SK-N-SH (cell line): ENCODE measurements at regions not wholly inside any gene's neighbourhood (a gene's known extent, or its start where the extent isn't known, plus 50 kb on each side); places are given as distances from the start of the nearest gene placed in this dataset.
"Not testable (repeated sequence)": the region's sequence is repeated elsewhere in the genome, so short reads cannot be mapped to it uniquely, and the experiment has no call there.

Source experiments
- CTCF ChIA-PET: fragments of 300-600, 350-600 bp; formaldehyde crosslinking; extraction: SDS; loops from one replicate; lab custom pipeline; 2021; lab: Yijun Ruan, JAX
- POLR2A ChIA-PET: fragments of 350-600 bp; sonication (Branson Sonifier 250); formaldehyde crosslinking; extraction: SDS; loops from one replicate; lab custom pipeline; 2020; ENCODE audit warnings: antibody characterized with exemption, inconsistent platforms; lab: Yijun Ruan, JAX
- DNase-seq: peaks from one replicate; pipeline ENCODE4 v3.0.0; 2012
- H2AFZ ChIP-seq: fragments of 200-600 bp; sonication (generic); 2 replicates; pipeline ENCODE4 v1.8.1; 2016; ENCODE audit warnings: antibody characterized with exemption, mild to moderate bottlenecking, low read depth
- H3F3A ChIP-seq: fragments of 200-600 bp; sonication (generic); replicated peaks from 2 replicates; pipeline ENCODE3; 2016; ENCODE audit warnings: antibody characterized with exemption, mild to moderate bottlenecking; ENCODE audit not compliant: insufficient read depth
- H3K27ac ChIP-seq, 2 experiments: fragments of 200-500 bp in 1 of 2; fragments of 200-600 bp in 1 of 2; sonication (Bioruptor generic) in 1 of 2; sonication (generic), shearing (Covaris generic) in 1 of 2; 2 replicates each; pipeline versions ENCODE4 v1.5.1 to v1.6.1; 2014 to 2016; ENCODE audit warnings: low read depth in 2 of 2, inconsistent platforms in 1 of 2, low read length in 1 of 2, mild to moderate bottlenecking in 1 of 2, mixed read lengths in 1 of 2
- H3K27me3 ChIP-seq: fragments of 200-600 bp; sonication (generic), shearing (Covaris generic); 2 replicates; pipeline ENCODE4 v1.6.1; 2016; ENCODE audit warnings: mixed run types; ENCODE audit not compliant: insufficient read depth
- H3K36me3 ChIP-seq, 2 experiments: fragments of 200-500 bp in 1 of 2; fragments of 200-600 bp in 1 of 2; sonication (Bioruptor generic) in 1 of 2; sonication (generic) in 1 of 2; replicated peaks in 1 of 2; 2 replicates each; pipeline versions ENCODE3 to v1.5.1; 2014 to 2016; ENCODE audit warnings: low read length in 1 of 2, mild to moderate bottlenecking in 1 of 2; ENCODE audit not compliant: insufficient read depth in 2 of 2, control insufficient read depth in 1 of 2
- H3K4me1 ChIP-seq, 2 experiments: fragments of 200-500 bp in 1 of 2; fragments of 200-600 bp in 1 of 2; sonication (Bioruptor generic) in 1 of 2; sonication (generic), shearing (Covaris generic) in 1 of 2; 2 replicates each; pipeline versions ENCODE4 v1.5.1 to v1.6.1; 2014 to 2016; ENCODE audit warnings: low read depth in 1 of 2, low read length in 1 of 2, mixed run types in 1 of 2; ENCODE audit not compliant: insufficient read depth in 2 of 2, control insufficient read depth in 1 of 2
- H3K4me2 ChIP-seq: fragments of 200-600 bp; sonication (generic), shearing (Covaris generic); 2 replicates; pipeline ENCODE4 v1.6.1; 2017; ENCODE audit warnings: mixed run types
- H3K4me3 ChIP-seq, 2 experiments: fragments of 200-500 bp in 1 of 2; fragments of 200-600 bp in 1 of 2; sonication (Bioruptor generic) in 1 of 2; sonication (generic), shearing (Covaris generic) in 1 of 2; 2 replicates each; pipeline versions ENCODE4 v1.5.1 to v1.8.1; 2014 to 2016; ENCODE audit warnings: low read depth in 2 of 2, inconsistent platforms in 1 of 2, low read length in 1 of 2, mild to moderate bottlenecking in 1 of 2, mixed read lengths in 1 of 2, moderate library complexity in 1 of 2
- H3K79me2 ChIP-seq: fragments of 200-600 bp; sonication (generic); 2 replicates; pipeline ENCODE4 v1.8.1; 2017; ENCODE audit warnings: mild to moderate bottlenecking; ENCODE audit not compliant: insufficient read depth
- H3K9ac ChIP-seq: fragments of 200-600 bp; sonication (generic); 2 replicates; pipeline ENCODE4 v1.6.1; 2017; ENCODE audit warnings: mixed run types
- H3K9me2 ChIP-seq: fragments of 200-600 bp; sonication (generic); 2 replicates; pipeline ENCODE4 v1.6.1; 2017; ENCODE audit warnings: mixed run types
- H3K9me3 ChIP-seq: fragments of 200-600 bp; sonication (generic); 2 replicates; pipeline ENCODE4 v1.6.1; 2017; ENCODE audit warnings: mixed run types, mild to moderate bottlenecking, moderate library complexity
- H4K20me1 ChIP-seq: fragments of 200-600 bp; sonication (generic); 2 replicates; pipeline ENCODE4 v1.6.1; 2017; ENCODE audit warnings: mild to moderate bottlenecking, mixed run types; ENCODE audit not compliant: insufficient read depth
- CTCF ChIP-seq: fragments of 200-600 bp; sonication (generic); IDR thresholded peaks from 2 replicates; pipeline ENCODE4 v1.6.1; 2017; ENCODE audit warnings: antibody characterized with exemption, mild to moderate bottlenecking, moderate library complexity
- ELF1 ChIP-seq: IDR thresholded peaks from 2 replicates; pipeline ENCODE4 v1.4.0; 2012
- EP300 ChIP-seq, 2 experiments: IDR thresholded peaks; 2 replicates each; pipeline versions ENCODE4 v1.4.0 to v1.6.1; 2012; ENCODE audit warnings: borderline replicate concordance in 1 of 2, low read depth in 1 of 2, low read length in 1 of 2
- EZH2phosphoT487 ChIP-seq: fragments of 200-600 bp; sonication (generic); IDR thresholded peaks from 2 replicates; pipeline ENCODE4 v1.6.1; 2017; ENCODE audit warnings: low read depth, mixed run types, mild to moderate bottlenecking, antibody characterized with exemption, moderate library complexity, borderline replicate concordance
- FOSL2 ChIP-seq: IDR thresholded peaks from 2 replicates; pipeline ENCODE4 v1.4.0; 2012; ENCODE audit warnings: low read depth, mild to moderate bottlenecking, moderate library complexity, borderline replicate concordance
- GABPA ChIP-seq: IDR thresholded peaks from 2 replicates; pipeline ENCODE4 v1.4.0; 2012; ENCODE audit warnings: low read depth, mild to moderate bottlenecking
- GATA2 ChIP-seq: sonication (generic); formaldehyde crosslinking; IDR thresholded peaks from 2 replicates; pipeline ENCODE4 v1.5.0; 2020; ENCODE audit warnings: mild to moderate bottlenecking, missing genetic modification reagents
- JUND ChIP-seq: IDR thresholded peaks from 2 replicates; pipeline ENCODE4 v1.4.0; 2012
- NFIC ChIP-seq: IDR thresholded peaks from 2 replicates; pipeline ENCODE4 v1.4.0; 2012; ENCODE audit warnings: borderline replicate concordance
- NRF1 ChIP-seq: IDR thresholded peaks from 2 replicates; pipeline ENCODE4 v1.6.1; 2012; ENCODE audit warnings: low read depth, mild to moderate bottlenecking, low read length
- RAD21 ChIP-seq: IDR thresholded peaks from 2 replicates; pipeline ENCODE4 v1.6.1; 2012; ENCODE audit warnings: mild to moderate bottlenecking, low read length
- RCOR1 ChIP-seq: fragments of 150-350 bp; IDR thresholded peaks from 2 replicates; pipeline ENCODE4 v1.6.1; 2017; ENCODE audit warnings: antibody characterized with exemption, low read length
- RFX5 ChIP-seq: IDR thresholded peaks from 2 replicates; pipeline ENCODE4 v1.6.1; 2012; ENCODE audit warnings: mild to moderate bottlenecking, improper control_type of control experiment, low read length
- RXRA ChIP-seq: IDR thresholded peaks from 2 replicates; pipeline ENCODE4 v1.4.0; 2012; ENCODE audit warnings: low read depth, mild to moderate bottlenecking, borderline replicate concordance
- SIN3A ChIP-seq: IDR thresholded peaks from 2 replicates; pipeline ENCODE4 v1.6.1; 2012; ENCODE audit warnings: low read depth, mild to moderate bottlenecking, low read length, moderate library complexity, borderline replicate concordance
- TAF1 ChIP-seq: IDR thresholded peaks from 2 replicates; pipeline ENCODE4 v1.6.1; 2012; ENCODE audit warnings: low read depth, mild to moderate bottlenecking, low read length, moderate library complexity, borderline replicate concordance
- USF1 ChIP-seq: IDR thresholded peaks from 2 replicates; pipeline ENCODE4 v1.4.0; 2012; ENCODE audit warnings: low read depth, borderline replicate concordance
- YY1 ChIP-seq: IDR thresholded peaks from 2 replicates; pipeline ENCODE4 v1.4.0; 2012; ENCODE audit warnings: low read depth, mild to moderate bottlenecking
- WGBS: methylation state at CpG from one replicate; pipeline ENCODE4 v1.1.6; 2017; ENCODE audit warnings: low lambda C conversion rate; 5-methylcytosine and 5-hydroxymethylcytosine counted together
- TF ChIP-seq, protein P1 (sequence below): fragments of 150-350 bp; IDR thresholded peaks from 2 replicates; pipeline ENCODE4 v1.6.1; 2017; ENCODE audit warnings: antibody characterized with exemption, low read length, low read depth, borderline replicate concordance

DNA sequence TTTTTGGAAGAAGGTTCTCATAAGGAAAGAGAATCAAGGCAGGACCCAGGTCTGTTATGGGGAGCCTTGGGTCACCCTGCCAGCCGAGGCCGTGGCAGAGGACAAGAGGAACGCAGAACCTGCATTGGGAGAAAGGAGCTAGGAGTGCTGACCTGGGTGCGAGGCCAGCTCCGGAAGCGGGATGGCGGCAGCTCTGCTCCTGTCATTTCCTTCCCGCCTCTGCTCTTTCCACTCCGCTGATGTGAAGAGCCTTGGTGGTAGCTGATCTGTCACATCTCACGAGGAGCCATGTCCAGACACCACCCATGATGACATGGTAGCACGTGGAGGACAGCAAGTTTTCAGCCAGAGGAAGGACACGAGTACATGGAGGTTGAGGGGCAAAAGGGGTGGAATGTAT is 109.5 kb upstream of the COL5A1 start:
- ChIA-PET POLR2A (no interaction called here), CTCF (interaction anchor here (1.0 kb wide), 1 partner anchor 82 kb away, joined by 3 read pairs; no protein-coding TSS in a partner anchor)
- DNase-seq = no peak
- Histone ChIP-seq H3K9ac (no peak overlapping the region), H3K4me3 (no peak overlapping the region), H2AFZ (no peak overlapping the region), H3K27ac (no peak overlapping the region), H3K9me2 (no peaks in the 10 kb centered on the region), H3F3A (no peaks in the 10 kb centered on the region), H3K79me2 (no peaks in the 10 kb centered on the region), H3K9me3 (peaks cover 6% of the 10 kb centered on the region; the same call in 1 of the 2 replicates), H3K4me1 (peaks cover 3 to 5% of the 10 kb centered on the region in 2 experiments; a peak in 2 of 4 replicates), H4K20me1 (no peaks in the 10 kb centered on the region), H3K27me3 (no peaks in the 10 kb centered on the region), H3K4me2 (no peak overlapping the region), H3K36me3 (no peaks in the 10 kb centered on the region)
- TF ChIP-seq RCOR1 = no peak
- no peak for TF ChIP-seq RFX5
- no peak for TF ChIP-seq JUND
- no peak for TF ChIP-seq GABPA
- TF ChIP-seq YY1 = no peak
- TF ChIP-seq FOSL2 = no peak
- no peak for TF ChIP-seq TAF1
- no peak for TF ChIP-seq CTCF
- no peak for TF ChIP-seq RXRA
- TF ChIP-seq EZH2phosphoT487 = no peak
- TF ChIP-seq GATA2 = no peak
- no peak for TF ChIP-seq SIN3A
- TF ChIP-seq NFIC = no peak
- no peak for TF ChIP-seq EP300 (IDR thresholded peaks at IDR 0.05; ENCODE audit: borderline replicate concordance in 1 of 2, low read depth in 1 of 2, low read length in 1 of 2)
- TF ChIP-seq USF1 = no peak
- TF ChIP-seq ELF1 = no peak
- no peak for TF ChIP-seq NRF1
- TF ChIP-seq, protein P1, sequence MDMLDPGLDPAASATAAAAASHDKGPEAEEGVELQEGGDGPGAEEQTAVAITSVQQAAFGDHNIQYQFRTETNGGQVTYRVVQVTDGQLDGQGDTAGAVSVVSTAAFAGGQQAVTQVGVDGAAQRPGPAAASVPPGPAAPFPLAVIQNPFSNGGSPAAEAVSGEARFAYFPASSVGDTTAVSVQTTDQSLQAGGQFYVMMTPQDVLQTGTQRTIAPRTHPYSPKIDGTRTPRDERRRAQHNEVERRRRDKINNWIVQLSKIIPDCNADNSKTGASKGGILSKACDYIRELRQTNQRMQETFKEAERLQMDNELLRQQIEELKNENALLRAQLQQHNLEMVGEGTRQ = no peak
- no peak for TF ChIP-seq RAD21
- 78% methylated on average over 12 of the region's 12 CpGs for WGBS

DNA sequence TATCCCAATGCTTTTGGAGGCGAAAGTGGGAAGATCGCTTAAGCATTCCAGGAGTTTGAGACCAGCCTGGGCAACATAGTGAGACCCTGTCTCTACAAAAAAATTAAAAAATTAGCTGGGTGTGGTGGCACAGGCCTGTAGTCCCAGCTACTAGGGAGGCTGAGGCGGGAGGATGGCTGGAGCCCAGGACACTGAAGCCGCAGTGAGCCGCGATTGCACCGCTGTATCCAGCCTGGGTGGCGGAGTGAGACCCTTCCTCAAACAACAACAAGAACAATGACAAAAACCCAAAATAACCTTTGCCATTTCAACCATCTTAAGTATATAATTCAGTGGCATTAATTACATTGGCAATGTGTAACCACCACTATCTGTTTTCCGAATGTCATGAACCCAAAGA is 108.9 kb upstream of the COL5A1 start:
- H3K9me2 ChIP-seq, H4K20me1 ChIP-seq, H3K4me2 ChIP-seq, H3K4me1 ChIP-seq, H3K9ac ChIP-seq, POLR2A ChIA-PET, H3K79me2 ChIP-seq, H3K4me3 ChIP-seq, H3K9me3 ChIP-seq, H3K36me3 ChIP-seq, H3K27ac ChIP-seq, H3K27me3 ChIP-seq, H2AFZ ChIP-seq, H3F3A ChIP-seq, DNase-seq: not testable (repeated sequence)
- CTCF ChIA-PET = interaction anchor here (1.0 kb wide), 1 partner anchor 83 kb away, joined by 3 read pairs; no protein-coding TSS in a partner anchor
- 93% methylated on average over 9 of the region's 9 CpGs for WGBS
